IMR-90 (cell line): ENCODE measurements at regions not wholly inside any gene's neighbourhood (a gene's known extent, or its start where the extent isn't known, plus 50 kb on each side); places are given as distances from the start of the nearest gene placed in this dataset.

Experiments
- BHLHE40 ChIP-seq: fragments of 150-350 bp; IDR thresholded peaks from 2 replicates; pipeline ENCODE4 v1.6.1; 2016; ENCODE audit warnings: mild to moderate bottlenecking, low read depth, low read length
- CEBPB ChIP-seq: IDR thresholded peaks from 2 replicates; pipeline ENCODE4 v1.6.1; 2012; ENCODE audit warnings: low read depth, low read length, improper control_type of control experiment
- ELK1 ChIP-seq: fragments of 150-350 bp; IDR thresholded peaks from 2 replicates; pipeline ENCODE4 v1.6.1; 2016; ENCODE audit warnings: low read depth, mild to moderate bottlenecking, low read length, moderate library complexity, borderline replicate concordance
- MAZ ChIP-seq: IDR thresholded peaks from 2 replicates; pipeline ENCODE4 v1.6.1; 2012; ENCODE audit warnings: low read depth, mild to moderate bottlenecking, low read length, improper control_type of control experiment, moderate library complexity, borderline replicate concordance
- NFE2L2 ChIP-seq: fragments of 150-350 bp; IDR thresholded peaks from 2 replicates; pipeline ENCODE4 v1.6.1; 2016; ENCODE audit warnings: low read depth, mild to moderate bottlenecking, low read length
- POLR2A ChIP-seq: IDR thresholded peaks from 2 replicates; pipeline ENCODE4 v1.6.1; 2012; ENCODE audit warnings: mild to moderate bottlenecking, low read depth, low read length
- RFX5 ChIP-seq: IDR thresholded peaks from 2 replicates; pipeline ENCODE4 v1.8.0; 2012; ENCODE audit warnings: low read depth, mild to moderate bottlenecking, low read length, moderate library complexity
- TF ChIP-seq, protein P1 (sequence below): conservative IDR thresholded peaks from 2 replicates; pipeline ENCODE4 v1.5.1; 2012; ENCODE audit warnings: mild to moderate bottlenecking, low read depth, low read length, improper control_type of control experiment

DNA sequence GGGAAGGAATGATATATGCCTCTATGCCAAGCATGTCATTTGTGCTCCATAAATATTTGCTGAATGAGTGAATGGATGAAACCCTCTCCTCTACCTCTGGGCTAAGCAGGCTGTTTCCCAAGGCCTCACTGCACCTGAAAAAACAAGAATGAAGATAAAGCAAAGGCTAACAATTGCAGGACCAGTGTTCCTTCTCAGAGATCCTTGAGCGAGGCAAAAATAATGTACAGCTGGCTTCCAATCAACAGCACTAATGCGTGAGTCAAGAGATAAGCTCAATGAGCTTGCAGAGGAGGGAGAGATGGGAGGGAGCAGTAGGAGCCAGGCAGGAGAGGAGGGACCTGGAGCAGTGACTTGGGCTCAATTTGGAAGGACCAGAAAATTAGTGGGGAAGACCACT, 144.5 kb upstream of the NFE2L3 start:
- TF ChIP-seq ELK1 (no peak), BHLHE40 (no peak), CEBPB (no peak), MAZ (no peak), RFX5 (no peak), NFE2L2 (no peak), POLR2A (no peak)
- TF ChIP-seq, protein P1, sequence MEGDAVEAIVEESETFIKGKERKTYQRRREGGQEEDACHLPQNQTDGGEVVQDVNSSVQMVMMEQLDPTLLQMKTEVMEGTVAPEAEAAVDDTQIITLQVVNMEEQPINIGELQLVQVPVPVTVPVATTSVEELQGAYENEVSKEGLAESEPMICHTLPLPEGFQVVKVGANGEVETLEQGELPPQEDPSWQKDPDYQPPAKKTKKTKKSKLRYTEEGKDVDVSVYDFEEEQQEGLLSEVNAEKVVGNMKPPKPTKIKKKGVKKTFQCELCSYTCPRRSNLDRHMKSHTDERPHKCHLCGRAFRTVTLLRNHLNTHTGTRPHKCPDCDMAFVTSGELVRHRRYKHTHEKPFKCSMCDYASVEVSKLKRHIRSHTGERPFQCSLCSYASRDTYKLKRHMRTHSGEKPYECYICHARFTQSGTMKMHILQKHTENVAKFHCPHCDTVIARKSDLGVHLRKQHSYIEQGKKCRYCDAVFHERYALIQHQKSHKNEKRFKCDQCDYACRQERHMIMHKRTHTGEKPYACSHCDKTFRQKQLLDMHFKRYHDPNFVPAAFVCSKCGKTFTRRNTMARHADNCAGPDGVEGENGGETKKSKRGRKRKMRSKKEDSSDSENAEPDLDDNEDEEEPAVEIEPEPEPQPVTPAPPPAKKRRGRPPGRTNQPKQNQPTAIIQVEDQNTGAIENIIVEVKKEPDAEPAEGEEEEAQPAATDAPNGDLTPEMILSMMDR: no peak
